NCI-H2227 (cell line): ENCODE measurements at regions not wholly inside any gene's neighbourhood (a gene's known extent, or its start where the extent isn't known, plus 50 kb on each side); places are given as distances from the start of the nearest gene placed in this dataset.

Experiments used
- DNase-seq: peaks from one replicate; lab custom pipeline; 2025; ENCODE audit not compliant: unreplicated experiment; lab: John Stamatoyannopoulos, UW

DNA sequence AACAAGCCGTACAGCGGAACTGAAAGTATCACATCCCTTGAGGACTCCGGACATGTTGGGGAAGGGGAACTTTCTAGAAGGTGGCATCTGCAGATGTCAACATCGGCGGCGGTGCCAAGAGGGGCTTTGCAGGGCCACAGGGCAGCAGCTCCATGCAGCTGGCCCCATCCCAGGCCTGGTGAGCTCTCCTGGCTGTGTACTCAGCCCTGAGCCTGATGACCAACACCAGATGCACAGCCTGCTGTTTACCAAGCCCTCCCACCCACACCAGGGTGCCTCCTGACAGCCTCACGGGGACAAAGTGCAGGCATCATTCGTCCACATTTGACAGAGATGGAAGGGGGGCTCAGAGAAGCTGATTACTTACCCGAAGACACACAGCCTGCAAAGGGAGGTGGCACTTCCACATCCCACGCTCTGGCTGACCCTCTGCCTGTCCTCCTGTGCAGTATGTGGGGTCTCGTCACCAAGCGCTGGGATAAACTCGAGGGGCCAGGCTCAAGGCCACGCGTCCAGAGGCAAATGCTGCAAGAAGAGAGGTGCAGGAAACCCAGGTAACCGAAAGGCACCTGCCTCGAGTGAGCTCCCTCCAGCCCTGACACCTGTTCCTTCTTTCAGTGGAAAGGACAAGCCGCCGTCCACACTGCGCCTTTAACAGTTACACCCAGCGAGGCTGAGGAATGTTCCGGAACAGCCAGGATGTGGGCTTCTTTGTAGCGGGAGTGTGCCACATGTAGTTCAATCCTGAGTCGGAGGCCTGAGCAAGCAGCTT lies 69.0 kb upstream of the ASAP2 start:
- DNase-seq = no peak

DNA sequence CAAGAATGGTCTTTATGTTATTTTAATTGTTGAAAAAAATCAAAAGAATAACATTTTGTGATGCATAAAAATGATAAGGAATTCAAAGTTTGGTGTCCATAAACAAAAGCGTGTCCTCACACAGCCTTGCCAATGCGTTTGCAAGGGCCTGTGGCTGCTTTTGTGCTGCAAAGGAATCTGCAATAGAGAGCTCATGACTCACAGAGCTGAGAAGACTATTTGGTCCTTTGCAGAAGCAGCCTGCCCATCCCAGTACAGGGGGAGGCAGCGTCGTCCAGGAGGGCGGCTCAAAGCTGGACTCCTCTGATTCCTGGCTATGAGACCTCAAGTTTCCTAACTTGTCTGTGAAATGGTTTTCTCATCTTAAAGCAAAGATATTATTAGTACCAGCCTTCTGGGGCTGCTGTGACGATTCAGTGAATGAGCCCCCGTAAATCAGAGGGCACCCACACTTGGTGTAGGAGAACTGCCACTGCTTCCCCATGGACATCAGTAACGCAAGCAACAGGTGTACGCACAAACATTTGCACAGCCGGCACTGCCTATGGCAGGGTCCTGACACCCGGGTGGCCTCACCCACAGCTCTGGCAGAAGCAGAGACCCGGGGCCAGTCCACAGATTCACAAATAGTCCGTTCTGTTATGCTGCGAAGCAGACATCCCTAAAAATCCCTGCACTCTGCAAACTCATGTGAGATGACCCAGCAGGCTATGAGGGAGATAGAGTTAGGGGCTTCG lies 70.6 kb upstream of the ASAP2 start:
- no peak for DNase-seq

DNA sequence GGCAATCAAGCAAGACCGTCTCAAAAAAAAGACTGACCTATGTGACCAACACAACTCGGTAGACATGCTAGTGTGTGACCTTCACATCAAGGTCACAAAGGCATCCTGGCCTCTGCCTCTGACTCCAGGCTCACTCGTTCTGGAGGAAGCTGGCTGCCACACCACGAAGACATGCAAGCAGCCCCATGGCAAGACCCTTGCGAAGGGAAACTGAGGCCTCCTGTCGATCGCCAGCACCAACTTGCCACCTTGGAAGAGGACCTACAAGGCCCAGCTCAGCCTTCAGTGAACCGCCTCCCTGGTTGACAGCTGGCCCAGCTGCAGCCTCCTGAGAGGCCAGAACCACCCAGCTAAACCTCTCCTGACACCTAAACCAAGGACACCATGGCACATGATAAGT lies 79.3 kb upstream of the ASAP2 start:
- DNase-seq = no peak

DNA sequence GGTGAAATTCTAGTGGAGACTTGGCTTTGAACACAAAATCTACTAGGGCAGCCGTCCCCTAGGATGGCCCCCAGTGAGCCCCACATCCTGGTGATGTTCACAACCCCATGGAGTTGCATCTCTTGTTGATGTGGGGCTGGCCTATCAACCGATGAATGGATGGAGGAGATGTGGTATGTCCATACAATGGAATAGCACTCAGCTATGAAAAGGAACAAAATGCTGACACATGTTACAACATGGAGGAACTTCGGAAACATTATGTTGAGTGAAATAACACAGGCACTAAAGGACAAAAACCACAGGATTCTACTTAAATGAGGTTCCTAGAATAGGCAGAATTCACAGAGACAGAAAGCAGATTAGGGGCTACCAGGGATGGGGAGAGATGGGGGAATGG lies 80.1 kb upstream of the ASAP2 start:
- no peak for DNase-seq

DNA sequence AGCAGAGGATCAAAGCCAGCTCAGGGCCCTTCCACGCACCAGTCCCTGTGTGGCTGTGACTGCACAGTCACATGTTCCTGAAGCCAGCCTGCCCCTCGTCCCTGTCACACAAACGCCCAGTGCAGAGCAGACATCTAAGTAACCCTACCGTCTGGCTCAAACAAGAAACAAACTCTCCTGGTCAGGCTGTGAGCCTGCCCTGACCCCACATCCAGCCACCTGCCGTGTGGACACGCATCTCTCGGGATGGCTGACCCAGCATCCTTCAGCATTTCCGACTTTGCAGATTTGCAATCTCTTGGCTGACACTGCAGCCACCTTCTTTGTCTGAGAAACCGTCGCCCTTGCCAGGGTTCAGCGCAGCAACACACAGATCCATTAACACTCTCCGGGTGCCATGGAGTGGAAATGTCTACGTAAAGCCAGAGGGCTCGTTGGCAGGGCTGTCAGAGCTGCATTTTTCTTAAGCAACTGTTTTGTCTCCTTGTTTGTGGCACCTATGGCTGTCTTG lies 82.3 kb upstream of the ASAP2 start:
- peak; percentile 35 for DNase-seq

DNA sequence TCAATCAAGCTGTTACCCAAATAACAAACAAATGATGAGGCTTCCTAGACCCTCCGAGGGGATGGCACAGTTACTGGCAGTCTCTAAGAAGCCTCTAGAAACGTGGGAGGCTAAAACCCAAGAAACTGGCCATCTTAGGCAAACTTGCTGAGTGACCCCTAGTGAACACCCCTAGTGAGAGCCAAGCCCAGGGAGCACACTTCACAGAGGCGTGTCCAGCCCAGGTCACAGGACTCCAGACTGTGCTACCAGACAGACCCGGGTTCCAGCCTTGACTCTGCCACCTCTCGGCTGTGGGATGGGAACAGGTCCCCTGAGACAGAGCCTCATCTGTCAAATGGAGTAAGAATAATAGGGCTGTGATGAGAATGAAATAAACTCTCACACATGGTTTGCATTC lies 83.5 kb upstream of the ASAP2 start:
- DNase-seq = no peak

DNA sequence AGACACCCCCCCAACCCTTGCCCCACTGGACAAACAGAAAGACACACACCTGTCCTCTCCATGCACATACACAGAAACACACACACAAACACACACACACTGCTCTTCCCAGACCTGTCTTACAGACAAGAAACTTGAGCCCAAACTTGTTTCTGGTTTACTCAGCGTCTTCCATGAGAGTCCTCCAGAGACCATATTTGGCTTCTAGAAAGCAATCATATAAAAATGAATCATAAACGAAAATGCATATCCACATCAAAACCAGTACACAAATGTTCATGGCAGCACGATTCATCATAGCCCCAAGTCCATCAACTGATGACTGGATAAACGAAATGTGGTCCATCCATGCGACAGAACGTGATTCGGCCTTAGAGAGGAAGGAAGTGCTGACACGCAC lies 84.2 kb upstream of the ASAP2 start:
- no peak for DNase-seq

DNA sequence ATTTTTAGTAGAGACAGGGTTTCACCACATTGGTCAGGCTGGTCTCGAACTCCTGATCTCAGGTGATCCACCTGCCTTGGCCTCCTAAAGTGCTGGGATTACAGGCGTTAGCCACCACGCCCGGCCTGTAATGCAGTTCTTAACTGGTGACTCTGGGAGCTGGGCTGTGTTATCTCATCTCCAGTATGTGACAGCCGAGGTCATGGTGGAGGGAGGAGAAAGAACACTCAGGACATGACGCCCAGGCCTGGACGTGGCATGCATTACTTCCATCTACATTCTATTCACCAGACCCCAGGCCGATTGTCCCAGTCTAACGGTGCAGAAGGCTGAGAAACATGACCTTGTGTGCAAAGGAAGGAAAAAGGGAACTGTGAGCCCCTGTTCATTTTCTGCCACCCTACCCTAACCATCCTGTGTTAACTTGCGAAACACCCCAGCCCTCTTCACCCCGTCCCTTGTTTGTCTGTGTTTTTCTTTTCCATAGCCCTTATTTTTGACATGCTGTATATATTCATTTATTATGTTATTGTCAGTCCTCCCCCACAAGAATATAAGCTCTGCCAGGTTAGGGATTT lies 88.1 kb upstream of the ASAP2 start:
- no peak for DNase-seq

DNA sequence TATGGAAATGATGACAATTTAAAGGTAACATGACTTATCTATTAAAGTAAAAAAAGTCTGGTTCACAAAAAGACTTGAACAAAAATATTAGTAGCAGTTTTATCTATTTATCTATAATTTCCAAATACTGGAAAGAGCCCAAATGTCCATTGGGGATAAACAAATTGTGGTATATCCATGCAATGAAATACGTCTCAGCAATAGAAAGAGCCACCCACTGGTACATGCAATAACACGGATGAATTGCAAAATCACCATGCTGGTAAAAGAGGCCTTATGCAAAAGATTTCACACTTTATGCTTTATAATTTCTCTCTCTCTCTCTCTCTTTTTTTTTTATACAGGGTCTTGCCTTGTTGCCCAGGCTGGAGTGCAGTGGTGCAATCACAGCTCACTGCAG lies 91.4 kb upstream of the ASAP2 start:
- no peak for DNase-seq

DNA sequence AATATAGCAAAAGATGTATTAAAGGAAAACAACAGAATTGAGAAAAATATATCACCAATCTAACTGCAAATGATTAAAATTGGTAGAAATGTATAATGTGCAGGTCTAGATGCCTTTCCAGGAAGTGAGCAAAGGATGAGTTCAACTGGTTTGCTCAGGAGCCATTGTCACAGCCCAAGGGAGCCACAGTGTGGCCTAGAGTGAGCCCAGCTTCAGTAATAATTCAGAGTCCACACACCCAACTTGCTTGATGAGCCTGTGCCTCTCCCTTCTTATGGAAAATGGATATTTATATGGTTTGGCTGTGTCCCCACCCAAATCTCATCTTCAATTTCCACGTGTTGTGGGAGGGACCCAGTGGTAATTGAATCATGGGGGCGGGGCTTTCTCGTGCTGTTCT lies 92.2 kb upstream of the ASAP2 start:
- no peak for DNase-seq

DNA sequence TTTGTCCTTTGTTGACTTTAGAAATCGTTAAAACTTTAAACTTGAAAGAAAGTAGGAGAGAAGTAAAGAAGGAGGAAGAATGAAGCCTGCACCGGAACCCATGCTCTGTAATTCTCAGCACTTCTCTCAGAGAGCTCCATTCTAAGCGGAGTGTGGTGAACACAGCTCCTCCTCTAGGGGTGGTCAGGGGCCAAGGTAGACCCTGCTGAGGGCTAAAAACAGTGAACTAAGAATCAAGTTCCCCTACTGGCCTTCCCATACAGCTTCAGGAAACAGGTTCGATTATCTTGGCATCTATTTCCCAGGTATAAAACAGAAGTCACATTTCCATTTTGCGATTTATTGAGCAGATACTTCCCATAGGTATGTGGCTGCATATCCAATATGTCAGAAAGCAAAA lies 92.7 kb upstream of the ASAP2 start:
- no peak for DNase-seq

DNA sequence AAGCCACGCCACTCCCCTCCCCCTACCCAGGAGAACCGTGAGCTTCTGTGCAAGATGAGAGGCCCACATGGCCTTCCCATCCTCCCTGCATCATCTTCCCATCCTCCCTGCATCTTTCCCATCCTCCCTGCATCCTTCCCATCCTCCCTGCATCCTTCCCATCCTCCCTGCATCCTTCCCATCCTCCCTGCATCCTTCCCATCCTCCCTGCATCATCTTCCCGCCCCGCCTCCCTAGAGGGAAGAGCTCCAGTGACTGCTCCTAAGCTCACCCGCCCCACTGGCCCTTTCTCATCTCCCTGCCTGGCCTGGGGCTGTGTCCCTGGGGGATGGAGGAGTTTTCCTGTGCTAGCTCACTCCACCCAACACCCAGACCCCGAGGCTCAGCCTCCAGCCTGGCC lies 93.3 kb upstream of the ASAP2 start:
- DNase-seq = no peak

DNA sequence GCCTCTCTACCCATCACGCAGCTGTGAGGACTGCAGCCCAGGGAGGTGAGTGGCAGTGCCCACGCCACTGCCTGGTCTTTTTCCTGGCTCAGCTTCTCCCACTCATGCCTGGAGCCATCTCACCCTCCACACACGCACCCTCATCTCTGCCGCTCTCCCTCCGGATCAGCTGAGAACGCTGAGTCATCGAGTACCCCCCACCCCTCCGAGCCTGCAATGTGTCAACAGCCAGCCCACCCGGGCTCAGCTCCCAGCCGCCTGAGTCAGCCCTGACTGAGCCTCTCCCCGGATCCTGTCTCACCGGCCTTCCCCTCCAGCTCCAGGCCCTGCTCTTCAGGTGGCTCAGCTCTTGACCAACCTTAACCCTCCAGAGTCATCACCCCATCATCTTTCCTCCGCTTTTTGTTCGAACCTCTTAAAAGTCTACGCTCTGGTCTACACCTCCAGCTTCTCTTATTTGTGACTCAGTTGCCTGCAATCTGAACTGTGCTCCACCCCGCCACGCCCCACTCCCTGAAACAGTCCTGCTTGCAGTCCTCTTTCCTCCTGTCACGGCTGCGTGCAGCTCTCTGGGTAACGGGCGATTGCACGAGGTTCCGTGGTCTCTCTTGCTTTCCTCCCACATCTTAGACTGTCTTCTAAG lies 94.4 kb upstream of the ASAP2 start:
- no peak for DNase-seq

DNA sequence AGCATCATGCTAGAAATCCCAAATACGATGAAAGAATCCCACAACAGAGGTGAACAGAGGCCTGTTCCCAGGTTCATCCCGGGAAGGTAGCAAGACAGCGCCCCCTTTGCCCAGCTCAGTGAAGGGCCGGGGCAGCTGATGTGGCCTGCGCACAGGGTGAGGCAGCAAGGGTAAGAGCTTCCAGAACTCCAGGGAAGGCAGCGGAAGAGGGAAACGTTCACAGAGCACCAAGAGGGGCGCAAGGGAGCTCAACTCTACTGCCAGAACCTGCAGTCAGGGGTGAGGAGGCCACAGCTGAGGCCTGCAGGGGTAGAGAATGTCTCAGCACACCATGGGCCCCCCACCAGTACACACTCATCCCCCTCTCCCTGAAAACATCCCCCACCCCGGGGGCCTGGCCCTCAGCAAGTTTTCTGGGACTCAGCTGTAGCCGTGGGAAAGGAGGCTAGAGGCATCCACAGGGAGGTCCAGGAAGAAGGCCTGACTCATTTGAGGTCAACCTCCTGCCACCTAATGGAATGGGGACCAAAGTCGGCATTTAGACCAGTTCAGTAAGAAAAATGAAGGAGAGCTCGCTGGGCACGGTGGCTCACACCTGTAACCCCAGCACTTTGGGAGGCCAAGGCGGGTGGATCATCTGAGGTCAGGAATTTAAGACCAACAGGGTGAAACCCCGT lies 95.6 kb upstream of the ASAP2 start:
- DNase-seq = no peak

DNA sequence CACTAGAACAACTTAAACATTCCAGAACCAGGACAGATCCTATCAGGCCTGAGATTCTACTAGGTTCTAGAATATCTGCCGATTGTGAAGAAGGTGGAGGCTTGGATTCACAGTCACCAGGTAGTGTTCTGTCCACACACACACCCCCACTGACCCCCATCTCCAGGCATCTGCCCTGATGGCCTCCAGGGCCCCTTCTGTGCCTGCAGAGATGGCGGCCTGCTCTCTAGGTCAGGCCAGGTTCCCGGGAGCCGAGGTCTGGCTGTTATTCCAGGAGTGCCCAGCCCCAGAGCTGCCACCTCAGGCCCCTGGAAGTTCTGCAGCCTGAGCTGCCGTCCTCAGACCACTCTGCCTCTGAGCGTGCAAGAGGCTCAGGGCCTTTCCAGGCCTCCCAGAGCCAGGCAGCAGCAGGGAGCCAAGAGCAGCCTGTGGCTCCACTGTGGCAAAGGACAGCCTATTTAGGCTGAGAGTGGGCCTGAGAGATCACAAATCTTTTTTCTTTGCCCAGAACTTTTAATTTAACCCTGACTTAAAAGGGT lies 96.2 kb upstream of the ASAP2 start:
- DNase-seq = no peak

DNA sequence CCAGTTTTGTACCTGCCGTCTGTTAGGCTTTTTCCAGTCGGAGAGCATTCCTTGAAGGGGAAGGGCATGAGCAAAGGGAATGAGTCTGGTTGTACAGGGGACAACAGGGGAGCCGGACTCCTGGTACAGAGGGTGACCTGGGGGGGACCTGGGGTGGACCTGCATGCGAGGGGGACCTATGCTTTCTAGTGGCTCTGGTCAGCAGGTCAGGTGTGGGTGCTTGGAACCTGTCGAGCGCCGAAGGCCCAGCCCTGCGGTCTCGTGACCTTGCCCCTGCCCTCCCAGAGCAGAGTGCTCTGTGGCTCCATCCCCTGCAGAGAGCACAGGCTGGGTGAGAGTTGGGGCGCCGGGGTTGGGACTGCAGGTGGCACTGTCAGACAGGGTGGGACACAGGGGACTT lies 96.7 kb upstream of the ASAP2 start:
- DNase-seq = no peak

DNA sequence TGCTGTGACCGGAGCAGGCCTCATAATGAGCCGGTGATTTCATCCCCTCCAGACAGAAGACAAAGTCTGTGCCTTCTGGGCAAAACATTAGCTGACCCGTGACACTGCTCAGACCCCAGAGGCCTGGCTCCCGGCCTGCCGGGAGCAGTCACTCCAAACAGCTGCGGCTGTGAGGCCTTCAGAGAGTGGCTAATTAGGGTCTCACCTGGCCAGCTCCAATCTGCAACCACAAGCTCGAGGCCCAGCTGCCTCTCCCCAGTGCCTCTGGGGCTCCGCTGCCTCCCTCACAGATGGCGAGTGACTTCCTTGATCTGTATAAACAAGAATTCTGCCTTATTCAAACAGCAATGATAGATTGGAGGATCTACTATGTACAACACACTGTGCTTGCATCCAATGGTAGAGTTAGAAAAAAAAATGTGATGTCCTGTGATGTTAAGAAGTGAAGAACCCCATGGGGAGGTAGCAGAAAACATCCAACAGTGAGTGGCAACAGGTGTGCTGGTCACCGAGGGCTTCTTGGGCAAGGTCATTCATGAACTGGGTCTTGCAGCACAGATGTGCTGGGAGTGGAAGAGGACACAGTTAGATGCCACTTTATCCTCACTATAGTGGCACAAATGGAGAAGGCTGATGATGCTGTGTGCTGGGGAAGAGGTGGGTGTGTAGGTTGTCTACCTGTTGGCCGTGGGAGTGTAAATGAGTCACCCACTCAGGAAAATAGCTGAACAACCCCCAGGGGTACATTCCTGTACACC lies 98.2 kb upstream of the ASAP2 start:
- DNase-seq = no peak

DNA sequence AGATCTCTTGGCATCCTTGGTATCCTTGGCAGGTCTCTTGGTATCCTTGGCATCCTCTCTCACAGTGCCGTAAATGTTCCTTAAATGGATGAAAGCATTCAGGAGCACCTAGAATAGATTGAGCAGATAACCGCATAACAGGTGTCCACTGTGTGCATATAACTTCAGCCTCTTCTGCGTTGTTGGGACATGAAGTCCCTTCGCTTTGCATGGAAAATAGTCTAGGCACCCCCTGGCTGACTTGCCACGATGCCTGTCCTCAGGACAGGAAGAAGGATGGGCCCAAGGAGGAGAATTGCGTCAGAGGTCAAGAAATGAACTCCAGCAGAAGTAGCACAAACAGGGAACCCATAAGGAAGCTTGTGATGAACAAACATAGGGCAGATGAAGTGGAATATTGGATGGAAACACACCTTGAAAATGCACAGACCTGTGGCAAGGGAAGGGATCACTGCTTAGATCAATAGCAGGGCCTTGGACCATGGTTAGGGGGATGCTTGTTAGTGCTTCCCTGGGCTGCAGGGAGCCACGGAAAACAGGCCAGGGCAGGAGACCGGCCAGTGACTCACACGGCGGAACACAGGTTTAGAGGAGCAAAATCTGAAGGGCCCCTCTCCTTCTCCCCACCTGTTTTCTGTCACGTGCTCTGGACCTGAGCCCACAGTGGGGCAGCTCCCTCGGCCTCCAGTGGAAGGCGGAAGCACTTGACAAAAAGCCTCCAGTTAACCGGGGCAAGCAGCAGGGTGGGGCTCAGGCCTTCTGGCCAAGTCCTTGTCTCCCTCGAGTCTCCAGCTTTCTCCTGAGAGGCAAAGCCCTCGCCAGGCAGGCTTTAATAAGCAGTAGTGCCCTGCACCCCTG lies 99.2 kb upstream of the ASAP2 start:
- DNase-seq = no peak
